NOMO-1 (cell line): ENCODE measurements at regions not wholly inside any gene's neighbourhood (a gene's known extent, or its start where the extent isn't known, plus 50 kb on each side); places are given as distances from the start of the nearest gene placed in this dataset.

Source experiments
- DNase-seq, 2 experiments: peaks; one replicate each; lab custom pipeline; 2025; ENCODE audit not compliant: unreplicated experiment in 2 of 2; lab: John Stamatoyannopoulos, UW

- DNase-seq = no peak
Observed at GRCh38 chr7:18081617-18082016, 54.0 kb upstream of the PRPS1L1 start.

- DNase-seq = no peak
Observed at GRCh38 chr7:18082169-18082568, 54.5 kb upstream of the PRPS1L1 start.

GRCh38 chr7:18086165-18087025 is 58.7 kb upstream of the PRPS1L1 start:
- peak; percentile 20 to 35 for DNase-seq

GRCh38 chr7:18087026-18087686 is 59.5 kb upstream of the PRPS1L1 start:
- DNase-seq = no peak

- no peak for DNase-seq
Observed at GRCh38 chr7:18087687-18088078, 60.0 kb upstream of the PRPS1L1 start.

- no peak for DNase-seq
Observed at GRCh38 chr7:18096087-18096486, 68.4 kb upstream of the PRPS1L1 start.

- DNase-seq = no peak
Observed at GRCh38 chr7:18102576-18102975, 74.9 kb upstream of the PRPS1L1 start.

- no peak for DNase-seq
Observed at GRCh38 chr7:18103436-18104218, 76.0 kb upstream of the PRPS1L1 start.

- DNase-seq = no peak
Observed at GRCh38 chr7:18109762-18110161, 82.1 kb upstream of the PRPS1L1 start.

GRCh38 chr7:18116661-18117060 is 89.0 kb upstream of the PRPS1L1 start:
- no peak for DNase-seq

GRCh38 chr7:18117482-18117881 is 89.8 kb upstream of the PRPS1L1 start:
- DNase-seq = no peak

GRCh38 chr7:18119985-18120384 is 92.3 kb upstream of the PRPS1L1 start:
- no peak for DNase-seq

- no peak for DNase-seq
Observed at GRCh38 chr7:18123508-18124239, 96.0 kb upstream of the PRPS1L1 start.

GRCh38 chr7:18125476-18125875 is 97.8 kb upstream of the PRPS1L1 start:
- no peak for DNase-seq

GRCh38 chr7:18126281-18126680 is 98.6 kb upstream of the PRPS1L1 start:
- no peak for DNase-seq

- DNase-seq = no peak
Observed at GRCh38 chr7:18128846-18129245, 101.2 kb upstream of the PRPS1L1 start.

GRCh38 chr7:18132811-18133210 is 105.2 kb upstream of the PRPS1L1 start:
- DNase-seq = no peak

- DNase-seq = no peak
Observed at GRCh38 chr7:18133921-18134320, 106.3 kb upstream of the PRPS1L1 start.

GRCh38 chr7:18140943-18141342 is 113.3 kb upstream of the PRPS1L1 start:
- DNase-seq = no peak

- DNase-seq = peak; percentile 39 to 85
Observed at GRCh38 chr7:18144166-18144565, 116.5 kb upstream of the PRPS1L1 start.

- DNase-seq = no peak
Observed at GRCh38 chr7:18145160-18145559, 117.5 kb upstream of the PRPS1L1 start.
